H1 (cell line): ENCODE measurements at regions not wholly inside any gene's neighbourhood (a gene's known extent, or its start where the extent isn't known, plus 50 kb on each side); places are given as distances from the start of the nearest gene placed in this dataset.

Experiments
- GTF2F1 ChIP-seq: IDR thresholded peaks from 2 replicates; pipeline ENCODE4 v1.6.1; 2012; ENCODE audit warnings: low read depth, low read length, improper control_type of control experiment, borderline replicate concordance
- POLR2A ChIP-seq, 2 experiments: IDR thresholded peaks; 1 replicate in 1 of 2; 2 replicates in 1 of 2; pipeline ENCODE4 v1.6.1; 2011; ENCODE audit warnings: low read depth in 2 of 2, low read length in 2 of 2, mild to moderate bottlenecking in 2 of 2; ENCODE audit errors: control extremely low read depth in 1 of 2
- POLR2AphosphoS5 ChIP-seq: IDR thresholded peaks from 2 replicates; pipeline ENCODE4 v1.6.1; 2011; ENCODE audit warnings: low read depth, low read length
- RNF2 ChIP-seq: fragments of 200-900, 300-1000 bp; sonication (generic); IDR thresholded peaks from 2 replicates; pipeline ENCODE4 v1.7.1; 2016; ENCODE audit warnings: borderline replicate concordance, low read depth, mild to moderate bottlenecking, antibody characterized with exemption, low read length; ENCODE audit not compliant: poor library complexity, severe bottlenecking; ENCODE audit errors: missing control alignments
- SAP30 ChIP-seq: fragments of 300-600 bp; sonication (generic); IDR thresholded peaks from 2 replicates; pipeline ENCODE4 v1.7.1; 2012; ENCODE audit warnings: low read length, moderate library complexity, mild to moderate bottlenecking, inconsistent platforms; ENCODE audit not compliant: insufficient read depth, insufficient replicate concordance
- SIRT6 ChIP-seq: IDR thresholded peaks from one replicate; pipeline ENCODE4 v1.7.1; 2012; ENCODE audit warnings: low read length, inconsistent platforms
- TAF7 ChIP-seq: optimal IDR thresholded peaks from 2 replicates; pipeline ENCODE3; 2011; ENCODE audit warnings: low read depth, mild to moderate bottlenecking, inconsistent platforms, low read length, moderate library complexity, borderline replicate concordance
- TCF12 ChIP-seq: IDR thresholded peaks from 2 replicates; pipeline ENCODE4 v1.6.1; 2011; ENCODE audit warnings: low read depth, mild to moderate bottlenecking, low read length
- YY1 ChIP-seq: IDR thresholded peaks from 2 replicates; pipeline ENCODE4 v1.6.1; 2011; ENCODE audit warnings: low read depth, mild to moderate bottlenecking, low read length
- TF ChIP-seq, protein P1 (sequence below), 3 experiments: IDR thresholded peaks; 1 replicate in 2 of 3; 2 replicates in 1 of 3; pipeline versions ENCODE4 v1.5.1 to v1.6.1; 2011; ENCODE audit warnings: low read length in 3 of 3, mild to moderate bottlenecking in 3 of 3, inconsistent platforms in 2 of 3, low read depth in 1 of 3, moderate library complexity in 1 of 3; ENCODE audit not compliant: insufficient read depth in 1 of 3; ENCODE audit errors: control extremely low read depth in 1 of 3

DNA sequence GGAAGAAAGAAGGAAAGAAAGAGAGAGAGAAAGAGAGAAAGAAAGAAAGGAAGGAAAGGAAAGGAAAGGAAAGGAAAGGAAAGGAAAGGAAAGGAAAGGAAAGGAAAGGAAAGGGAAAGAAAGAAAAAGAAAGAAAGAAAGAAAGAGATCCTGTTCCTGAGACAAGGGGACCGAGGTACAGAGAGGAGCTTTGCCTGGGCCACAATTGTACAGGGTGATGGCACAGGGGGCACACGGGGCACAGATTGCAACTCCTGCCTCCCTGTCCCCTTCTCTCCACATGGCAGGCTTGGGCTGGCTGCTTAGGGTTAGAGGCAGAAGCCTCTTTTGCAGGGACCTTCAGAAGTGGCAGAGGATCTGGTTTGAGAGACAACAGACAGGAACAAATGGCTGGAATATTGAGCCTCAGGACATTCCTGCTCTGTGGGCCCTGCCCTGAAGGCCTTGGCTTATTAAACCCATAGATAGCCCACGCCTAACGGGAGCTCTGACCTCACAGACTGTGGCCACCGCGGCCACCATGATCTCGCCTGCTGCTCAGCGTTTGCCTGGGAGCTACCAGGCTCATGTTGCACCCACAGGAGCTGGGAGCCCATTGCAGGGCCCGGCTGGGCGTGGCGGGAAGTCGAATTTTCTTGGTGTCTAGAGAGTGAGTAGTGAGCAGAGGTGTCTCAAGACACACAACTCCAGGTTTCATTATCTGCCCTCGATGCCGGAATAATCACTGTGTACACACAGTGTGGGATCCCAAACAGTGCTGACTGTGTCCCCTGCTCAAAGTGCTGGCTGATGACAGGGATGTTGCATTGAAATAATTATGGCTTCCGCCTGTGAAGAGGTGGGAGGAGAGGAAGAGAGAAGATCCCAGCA is 147.9 kb upstream of the NCOR2 start (continued):
- TF ChIP-seq, protein P1, sequence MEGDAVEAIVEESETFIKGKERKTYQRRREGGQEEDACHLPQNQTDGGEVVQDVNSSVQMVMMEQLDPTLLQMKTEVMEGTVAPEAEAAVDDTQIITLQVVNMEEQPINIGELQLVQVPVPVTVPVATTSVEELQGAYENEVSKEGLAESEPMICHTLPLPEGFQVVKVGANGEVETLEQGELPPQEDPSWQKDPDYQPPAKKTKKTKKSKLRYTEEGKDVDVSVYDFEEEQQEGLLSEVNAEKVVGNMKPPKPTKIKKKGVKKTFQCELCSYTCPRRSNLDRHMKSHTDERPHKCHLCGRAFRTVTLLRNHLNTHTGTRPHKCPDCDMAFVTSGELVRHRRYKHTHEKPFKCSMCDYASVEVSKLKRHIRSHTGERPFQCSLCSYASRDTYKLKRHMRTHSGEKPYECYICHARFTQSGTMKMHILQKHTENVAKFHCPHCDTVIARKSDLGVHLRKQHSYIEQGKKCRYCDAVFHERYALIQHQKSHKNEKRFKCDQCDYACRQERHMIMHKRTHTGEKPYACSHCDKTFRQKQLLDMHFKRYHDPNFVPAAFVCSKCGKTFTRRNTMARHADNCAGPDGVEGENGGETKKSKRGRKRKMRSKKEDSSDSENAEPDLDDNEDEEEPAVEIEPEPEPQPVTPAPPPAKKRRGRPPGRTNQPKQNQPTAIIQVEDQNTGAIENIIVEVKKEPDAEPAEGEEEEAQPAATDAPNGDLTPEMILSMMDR (IDR thresholded peaks at IDR 0.05; ENCODE audit: control extremely low read depth in 1 of 3, insufficient read depth in 1 of 3, low read depth in 1 of 3, low read length in 3 of 3) = no peak
- no peak for TF ChIP-seq TAF7
- TF ChIP-seq POLR2A (IDR thresholded peaks at IDR 0.05; ENCODE audit: control extremely low read depth in 1 of 2, low read depth in 2 of 2, low read length in 2 of 2) = no peak
- TF ChIP-seq TCF12 = no peak
- no peak for TF ChIP-seq POLR2AphosphoS5
- no peak for TF ChIP-seq RNF2
- no peak for TF ChIP-seq SIRT6
- no peak for TF ChIP-seq SAP30
- no peak for TF ChIP-seq YY1
- TF ChIP-seq GTF2F1 = no peak
